GM18520 (cell line): ENCODE measurements at regions not wholly inside any gene's neighbourhood (a gene's known extent, or its start where the extent isn't known, plus 50 kb on each side); places are given as distances from the start of the nearest gene placed in this dataset.

Source experiments
- ATAC-seq: cut with Tn5 transposase; IDR thresholded peaks from one replicate; pipeline ENCODE4 v1.9.1; 2021; ENCODE audit not compliant: unreplicated experiment

DNA sequence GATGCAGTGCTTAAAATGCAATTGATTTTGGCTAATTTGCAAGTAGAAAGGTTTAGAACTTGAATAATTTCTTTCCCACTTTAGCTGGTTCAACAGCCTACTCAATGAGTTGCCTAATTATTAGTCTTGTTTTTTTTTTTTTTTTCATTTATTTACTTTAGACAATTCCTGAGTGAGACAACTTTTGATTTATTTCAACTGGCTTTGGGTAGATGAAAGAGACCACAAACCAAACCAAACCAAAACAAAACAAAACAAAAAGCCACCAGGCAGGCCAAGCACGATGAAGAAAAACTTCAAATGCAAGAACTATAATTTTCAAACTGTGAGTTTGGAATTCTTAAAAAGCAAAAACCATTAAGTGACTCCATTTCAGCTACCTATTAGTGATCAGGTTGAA is 469.9 kb downstream of the GBE1 start:
- no peak for ATAC-seq

- ATAC-seq, result no peak
Observed at GRCh38 chr3:81289676-81290075, 471.8 kb downstream of the GBE1 start.

GRCh38 chr3:81279481-81280379 is 481.7 kb downstream of the GBE1 start:
- no peak for ATAC-seq

GRCh38 chr3:81277853-81278252 is 483.6 kb downstream of the GBE1 start:
- no peak for ATAC-seq

DNA sequence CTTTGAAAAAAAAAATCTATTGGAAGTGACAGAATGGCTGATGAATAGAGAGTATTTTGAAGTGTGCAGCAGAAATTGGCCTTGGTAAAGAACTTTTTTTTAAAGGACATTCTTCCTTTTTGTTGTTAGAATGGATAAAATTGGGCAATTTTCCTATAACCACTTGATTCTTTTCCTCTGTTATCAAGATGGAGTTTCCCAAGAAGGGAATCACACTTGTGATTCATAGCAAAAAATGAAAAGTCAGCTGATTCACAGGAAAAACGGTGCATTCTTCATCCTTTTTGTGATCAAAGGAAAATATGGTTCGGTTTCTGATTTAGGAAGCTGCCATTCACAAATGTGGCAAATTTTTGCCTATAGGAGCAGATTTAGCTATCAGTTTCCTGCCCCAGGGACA is 486.8 kb downstream of the GBE1 start:
- ATAC-seq, result no peak

DNA sequence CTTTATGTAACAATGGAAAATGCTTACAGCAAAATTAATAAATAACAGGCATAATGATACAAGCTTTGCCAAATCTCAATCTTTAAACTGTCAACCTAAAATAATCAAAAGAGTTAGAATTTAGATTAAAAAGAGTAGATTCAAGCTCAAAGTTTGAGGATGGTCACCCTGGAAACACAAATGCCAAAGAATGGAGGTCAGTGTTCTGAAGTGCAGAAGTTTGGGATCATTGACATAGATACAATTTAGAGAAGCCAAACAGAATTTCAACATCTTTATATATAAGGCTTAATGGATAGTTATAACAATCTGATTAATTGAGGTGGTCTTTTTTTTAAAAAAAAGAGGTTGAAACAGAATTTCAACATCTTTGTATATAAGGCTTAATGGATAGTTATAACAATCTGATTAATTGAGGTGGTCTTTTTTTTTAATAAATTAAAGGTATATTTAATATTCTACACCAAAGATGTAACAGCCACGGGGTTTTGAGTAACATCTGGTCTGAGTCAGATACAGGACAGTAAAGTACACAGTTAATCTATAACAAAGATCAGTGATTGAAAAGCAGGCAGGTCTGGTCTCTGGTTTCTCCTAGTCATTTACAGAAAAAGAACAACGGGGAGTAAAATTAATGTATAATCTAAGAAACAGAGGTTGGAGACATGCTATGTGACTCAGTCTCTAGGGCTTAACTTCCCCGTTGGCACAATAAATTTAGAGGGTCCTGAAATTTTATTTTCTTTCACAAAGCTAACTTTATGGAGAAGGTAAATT is 490.7 kb downstream of the GBE1 start:
- peak; percentile 93 for ATAC-seq

GRCh38 chr3:81268526-81268925 is 492.9 kb downstream of the GBE1 start:
- no peak for ATAC-seq

GRCh38 chr3:81261996-81262395 is 499.4 kb downstream of the GBE1 start:
- ATAC-seq, result no peak

DNA sequence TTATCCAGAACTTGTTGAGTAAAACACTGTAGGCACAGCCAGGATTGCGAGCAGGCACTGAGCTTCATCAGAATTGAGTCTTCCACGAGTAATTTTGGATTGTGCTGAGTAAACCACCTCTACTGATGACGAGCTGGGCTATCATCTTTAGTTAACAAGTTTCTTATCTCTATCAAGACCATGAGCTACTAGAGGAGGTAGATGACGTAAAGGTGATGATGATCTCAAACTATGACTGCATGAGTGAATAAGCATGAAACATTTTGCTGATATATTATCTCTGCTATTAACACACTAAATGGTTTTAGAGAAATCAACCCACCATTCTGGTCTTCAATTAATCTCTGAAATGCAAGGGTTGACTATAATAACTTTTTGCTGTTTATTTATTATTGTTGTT is 506.0 kb downstream of the GBE1 start:
- no peak for ATAC-seq

GRCh38 chr3:81251096-81251495 is 510.3 kb downstream of the GBE1 start:
- ATAC-seq, result no peak

- peak; percentile 78 for ATAC-seq
Observed at GRCh38 chr3:81249540-81250029, 511.9 kb downstream of the GBE1 start.

GRCh38 chr3:81245501-81245900 is 515.9 kb downstream of the GBE1 start:
- ATAC-seq, result no peak

GRCh38 chr3:81245043-81245442 is 516.4 kb downstream of the GBE1 start:
- no peak for ATAC-seq

GRCh38 chr3:81244231-81244630 is 517.2 kb downstream of the GBE1 start:
- ATAC-seq, result no peak

GRCh38 chr3:81242871-81243270 is 518.6 kb downstream of the GBE1 start:
- peak; percentile 45 for ATAC-seq

DNA sequence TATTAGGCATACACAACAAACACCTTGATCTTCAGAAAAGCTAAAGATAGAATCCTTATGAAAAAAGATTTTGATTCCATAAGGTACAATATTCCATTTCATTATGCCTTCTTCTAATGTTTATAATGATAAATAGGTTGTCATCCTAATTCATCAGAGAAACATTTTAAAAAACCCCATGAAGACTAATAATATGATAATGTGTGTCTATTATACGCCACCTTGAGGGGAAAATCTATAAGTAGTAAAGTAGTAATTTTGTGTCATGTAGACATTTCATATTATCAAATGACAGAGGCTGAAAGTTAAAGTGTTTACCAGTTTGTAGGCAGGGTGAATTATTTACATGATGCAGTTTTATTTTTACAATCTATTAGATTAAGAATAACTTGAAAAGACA is 524.3 kb downstream of the GBE1 start:
- ATAC-seq, result no peak

DNA sequence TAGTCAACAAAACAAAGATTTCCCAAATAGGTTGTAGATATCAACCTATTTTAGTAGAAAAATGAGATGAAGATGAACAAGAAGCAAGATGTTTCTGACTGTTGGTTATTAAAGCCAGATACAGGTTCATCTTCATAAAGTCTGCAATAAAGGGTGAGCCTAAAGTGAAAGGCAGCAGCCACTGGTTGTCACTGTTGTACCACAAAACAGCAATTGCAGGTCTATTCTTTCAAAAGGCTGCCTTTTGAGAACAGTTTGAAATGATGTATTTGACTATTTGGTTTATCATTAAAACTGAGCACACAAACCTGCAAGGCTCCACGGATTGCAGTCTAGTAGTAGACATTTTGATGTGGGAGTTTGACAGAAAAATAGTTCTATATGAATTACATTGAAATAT is 543.4 kb downstream of the GBE1 start:
- ATAC-seq, result no peak

- no peak for ATAC-seq
Observed at GRCh38 chr3:81217101-81217500, 544.3 kb downstream of the GBE1 start.

DNA sequence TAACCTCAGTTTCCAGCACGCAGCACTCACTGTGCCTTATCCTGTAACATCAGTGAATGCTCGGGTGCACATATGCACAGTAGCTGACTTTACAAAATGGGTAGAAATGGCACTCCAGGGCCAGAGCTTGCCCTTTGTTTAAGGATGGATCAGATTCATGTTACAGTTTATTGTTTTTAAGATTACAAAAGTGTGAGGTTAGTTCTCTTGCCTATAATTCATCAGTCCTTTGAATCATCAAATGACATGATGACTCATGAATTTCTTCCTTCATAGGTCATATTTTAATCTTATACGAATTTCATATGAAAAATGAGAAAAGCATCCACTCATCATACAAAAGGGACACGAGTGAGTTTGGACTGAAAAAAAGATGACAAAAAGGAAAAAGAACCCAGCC is 545.3 kb downstream of the GBE1 start:
- ATAC-seq, result no peak

DNA sequence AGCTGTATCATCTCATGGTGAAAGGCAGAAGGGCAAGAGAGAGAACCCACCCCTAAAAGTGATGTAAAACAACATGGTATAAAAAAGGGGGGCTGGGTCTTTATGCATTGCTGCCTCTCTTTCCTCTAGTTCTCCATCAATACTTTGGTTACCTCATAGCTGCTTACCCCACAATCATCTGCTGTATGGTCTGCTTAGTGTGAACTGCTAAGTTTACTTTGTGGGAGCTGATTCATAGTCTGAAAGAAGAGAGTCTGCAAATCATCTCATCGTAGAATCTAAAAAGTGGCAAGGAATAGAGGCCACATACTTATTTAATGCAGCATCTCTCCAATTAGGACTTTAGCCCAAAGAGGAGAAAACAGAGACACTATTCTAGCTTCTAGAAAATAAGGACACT is 546.8 kb downstream of the GBE1 start:
- ATAC-seq, result no peak

DNA sequence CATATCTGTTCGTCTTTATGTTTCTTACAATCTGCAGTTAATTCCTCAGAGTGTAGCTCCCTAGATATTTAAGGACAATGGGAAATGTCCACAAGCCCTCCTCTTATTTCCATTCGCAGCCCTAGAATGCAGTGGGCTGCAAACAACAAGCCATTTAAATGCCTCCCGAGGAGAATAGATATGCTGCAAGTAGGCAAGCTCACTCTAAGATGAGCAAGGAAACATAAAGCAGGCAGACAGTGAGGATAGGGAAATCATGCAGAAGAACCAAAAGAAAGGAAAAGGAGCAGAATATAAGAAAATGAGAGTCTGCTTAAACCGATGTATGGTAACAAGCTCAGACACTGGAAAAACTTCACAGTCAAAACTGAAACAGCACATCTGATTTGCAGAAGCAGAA is 561.9 kb downstream of the GBE1 start:
- ATAC-seq, result no peak

- ATAC-seq, result no peak
Observed at GRCh38 chr3:81198756-81199155, 562.7 kb downstream of the GBE1 start.
